Esophagus muscularis mucosa (tissue), 4 donors: ENCODE measurements at regions not wholly inside any gene's neighbourhood (a gene's known extent, or its start where the extent isn't known, plus 50 kb on each side); places are given as distances from the start of the nearest gene placed in this dataset.

Experiments
- DNase-seq: peaks from one replicate; pipeline ENCODE4 v3.0.0-alpha.2; 2017; ENCODE audit errors: extremely low spot score
- H3K27ac ChIP-seq, 4 donors: fragments of 200-600 bp; sonication (generic); replicated peaks in 1 of 4; 1 replicate in 3 of 4; 2 replicates in 1 of 4; pipeline ENCODE4 v1.5.1; 2016 to 2019; ENCODE audit warnings: mild to moderate bottlenecking in 1 of 4
- H3K27me3 ChIP-seq, 4 donors: fragments of 200-600 bp; sonication (generic); one replicate each; pipeline versions ENCODE4 v1.5.1 to v1.6.0; 2016 to 2019
- H3K36me3 ChIP-seq, 4 donors: fragments of 200-600 bp; sonication (generic); one replicate each; pipeline ENCODE4 v1.5.1; 2016 to 2019
- H3K4me1 ChIP-seq, 4 donors: fragments of 200-600 bp; sonication (generic); one replicate each; pipeline ENCODE4 v1.5.1; 2016 to 2019
- H3K4me3 ChIP-seq, 4 donors: fragments of 200-600 bp; sonication (generic); 1 replicate in 2 of 4; 2 replicates in 2 of 4; pipeline ENCODE4 v1.5.1; 2016 to 2019; ENCODE audit warnings: mild to moderate bottlenecking in 4 of 4, moderate library complexity in 1 of 4
- H3K9me3 ChIP-seq, 4 donors: fragments of 200-600 bp; sonication (generic); 1 replicate in 3 of 4; 2 replicates in 1 of 4; pipeline ENCODE4 v1.5.1; 2016 to 2019
- EP300 ChIP-seq: sonication (generic); formaldehyde crosslinking; IDR thresholded peaks from one replicate; pipeline ENCODE4 v1.6.1; 2017; ENCODE audit warnings: antibody characterized with exemption
- POLR2A ChIP-seq: fragments of 450-650 bp; IDR thresholded peaks from one replicate; pipeline ENCODE4 v1.6.1; 2017; ENCODE audit warnings: antibody characterized with exemption, moderate library complexity, mild to moderate bottlenecking, low read depth
- POLR2AphosphoS5 ChIP-seq, 2 donors: sonication (generic); formaldehyde crosslinking; IDR thresholded peaks; one replicate each; pipeline ENCODE4 v1.6.1; 2017; ENCODE audit warnings: antibody characterized with exemption in 2 of 2
- whole genome bisulfite sequencing: methylation state at CpG from one replicate; pipeline ENCODE4 v1.1.5; 2018; 5-methylcytosine and 5-hydroxymethylcytosine counted together
- intact Hi-C: fragments of 100-400 bp; cut with DNase I; formaldehyde crosslinking; loops from one replicate; pipeline ENCODE4 v1.15.1; 2023
- TF ChIP-seq, protein P1 (sequence below), 3 experiments: fragments of 200-600 bp in 2 of 3; fragments of 450-650 bp in 1 of 3; sonication (generic) in 2 of 3; IDR thresholded peaks; one replicate each; pipeline ENCODE4 v1.5.1; 2017 to 2019; ENCODE audit warnings: antibody characterized with exemption in 3 of 3, mild to moderate bottlenecking in 2 of 3, moderate library complexity in 1 of 3

DNA sequence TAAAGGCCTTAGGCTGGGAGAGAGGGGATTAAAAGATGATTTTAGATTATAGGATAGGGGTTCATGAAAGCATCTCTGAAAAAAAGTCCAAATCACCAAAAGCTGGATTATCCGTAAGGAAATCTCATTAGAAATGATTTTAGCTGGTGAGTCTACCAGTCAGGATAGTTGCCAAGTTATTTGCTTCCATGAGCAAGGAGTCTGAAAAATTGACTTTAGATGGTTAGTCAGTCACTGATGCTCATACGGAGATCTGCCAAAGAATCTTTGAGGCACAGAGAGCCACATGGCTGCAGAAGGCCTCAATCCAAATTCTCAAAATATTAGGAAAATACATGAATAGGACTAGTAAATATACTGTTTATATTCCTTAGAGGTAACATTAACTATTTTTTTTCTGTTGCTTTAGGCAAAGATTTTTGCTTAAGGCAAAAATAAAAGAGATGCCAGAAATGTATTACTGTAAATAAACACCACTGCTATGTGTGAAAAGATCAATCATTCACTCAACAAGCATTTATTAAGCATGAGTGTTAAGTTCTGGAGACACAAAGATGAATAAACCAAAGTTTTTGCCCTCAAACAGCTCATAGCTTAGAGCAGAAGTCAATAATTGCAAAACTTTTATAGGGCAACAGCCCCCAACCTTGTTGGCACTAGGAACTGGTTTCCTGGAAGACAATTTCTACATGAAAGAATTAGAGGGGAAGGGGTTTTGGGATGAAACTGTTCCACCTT, 105.2 kb downstream of the BBS10 start:
- DNase-seq, result no peak
- H3K9me3 ChIP-seq, result no peaks in the 10 kb centered on the region
- H3K4me3 ChIP-seq, result no peak overlapping the region
- H3K27me3 ChIP-seq, result no peaks in the 10 kb centered on the region
- WGBS, result 55% methylated on average over 2 of the region's 2 CpGs
- intact Hi-C loops, result no loop called here
- H3K36me3 ChIP-seq, result no peaks in the 10 kb centered on the region
- H3K27ac ChIP-seq, result peak overlapping the region in 1 of 4 donors; percentile 9
- TF ChIP-seq POLR2A (no peak), EP300 (no peak), POLR2AphosphoS5 (IDR thresholded peaks at IDR 0.05) (no peak)
- TF ChIP-seq, protein P1, sequence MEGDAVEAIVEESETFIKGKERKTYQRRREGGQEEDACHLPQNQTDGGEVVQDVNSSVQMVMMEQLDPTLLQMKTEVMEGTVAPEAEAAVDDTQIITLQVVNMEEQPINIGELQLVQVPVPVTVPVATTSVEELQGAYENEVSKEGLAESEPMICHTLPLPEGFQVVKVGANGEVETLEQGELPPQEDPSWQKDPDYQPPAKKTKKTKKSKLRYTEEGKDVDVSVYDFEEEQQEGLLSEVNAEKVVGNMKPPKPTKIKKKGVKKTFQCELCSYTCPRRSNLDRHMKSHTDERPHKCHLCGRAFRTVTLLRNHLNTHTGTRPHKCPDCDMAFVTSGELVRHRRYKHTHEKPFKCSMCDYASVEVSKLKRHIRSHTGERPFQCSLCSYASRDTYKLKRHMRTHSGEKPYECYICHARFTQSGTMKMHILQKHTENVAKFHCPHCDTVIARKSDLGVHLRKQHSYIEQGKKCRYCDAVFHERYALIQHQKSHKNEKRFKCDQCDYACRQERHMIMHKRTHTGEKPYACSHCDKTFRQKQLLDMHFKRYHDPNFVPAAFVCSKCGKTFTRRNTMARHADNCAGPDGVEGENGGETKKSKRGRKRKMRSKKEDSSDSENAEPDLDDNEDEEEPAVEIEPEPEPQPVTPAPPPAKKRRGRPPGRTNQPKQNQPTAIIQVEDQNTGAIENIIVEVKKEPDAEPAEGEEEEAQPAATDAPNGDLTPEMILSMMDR (IDR thresholded peaks at IDR 0.05), result no peak
- peaks cover 0 to 7% (median 6%) of the 10 kb centered on the region in 4 donors for H3K4me1 ChIP-seq

DNA sequence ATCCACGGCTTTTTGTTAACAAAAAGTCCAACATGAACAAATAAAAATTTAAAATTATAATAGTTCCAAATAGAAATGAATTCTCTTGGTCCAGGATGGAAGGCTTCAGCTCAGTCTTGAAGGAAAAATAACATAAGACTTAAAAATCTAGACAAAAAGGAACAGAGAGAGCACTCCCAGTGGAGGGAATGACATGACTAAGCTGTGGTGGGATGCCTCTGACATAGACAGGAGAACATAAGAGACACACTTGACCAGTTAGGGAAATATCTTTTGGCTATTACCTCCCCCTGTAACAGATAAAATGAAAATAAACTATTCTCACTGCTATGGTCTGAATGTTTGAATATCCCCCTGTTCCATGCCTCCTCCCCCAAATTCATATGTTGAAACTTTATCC, 106.8 kb downstream of the BBS10 start:
- H3K36me3 ChIP-seq, result no peaks in the 10 kb centered on the region
- H3K9me3 ChIP-seq, result no peaks in the 10 kb centered on the region
- no peak for DNase-seq
- TF ChIP-seq POLR2AphosphoS5 (IDR thresholded peaks at IDR 0.05) (no peak), POLR2A (no peak), EP300 (no peak)
- TF ChIP-seq, protein P1 (IDR thresholded peaks at IDR 0.05), result no peak
- H3K4me3 ChIP-seq, result no peak overlapping the region
- no peaks in the 10 kb centered on the region for H3K4me1 ChIP-seq
- intact Hi-C loops, result no loop called here
- no peak overlapping the region for H3K27ac ChIP-seq
- no peaks in the 10 kb centered on the region for H3K27me3 ChIP-seq
- WGBS, result 83% methylated on average over 1 of the region's 1 CpG

- H3K27me3 ChIP-seq, result no peaks in the 10 kb centered on the region
- H3K4me1 ChIP-seq, result no peaks in the 10 kb centered on the region
- H3K4me3 ChIP-seq, result no peak overlapping the region
- H3K27ac ChIP-seq, result no peak overlapping the region
- DNase-seq, result no peak
- no peaks in the 10 kb centered on the region for H3K9me3 ChIP-seq
- 91% methylated on average over 6 of the region's 6 CpGs for WGBS
- TF ChIP-seq EP300, result no peak
- TF ChIP-seq POLR2AphosphoS5 (IDR thresholded peaks at IDR 0.05), result no peak
- TF ChIP-seq, protein P1 (IDR thresholded peaks at IDR 0.05), result no peak
- no peak for TF ChIP-seq POLR2A
- intact Hi-C loops, result no loop called here
- no peaks in the 10 kb centered on the region for H3K36me3 ChIP-seq
Observed at GRCh38 chr12:76240281-76240680, 107.9 kb downstream of the BBS10 start.

DNA sequence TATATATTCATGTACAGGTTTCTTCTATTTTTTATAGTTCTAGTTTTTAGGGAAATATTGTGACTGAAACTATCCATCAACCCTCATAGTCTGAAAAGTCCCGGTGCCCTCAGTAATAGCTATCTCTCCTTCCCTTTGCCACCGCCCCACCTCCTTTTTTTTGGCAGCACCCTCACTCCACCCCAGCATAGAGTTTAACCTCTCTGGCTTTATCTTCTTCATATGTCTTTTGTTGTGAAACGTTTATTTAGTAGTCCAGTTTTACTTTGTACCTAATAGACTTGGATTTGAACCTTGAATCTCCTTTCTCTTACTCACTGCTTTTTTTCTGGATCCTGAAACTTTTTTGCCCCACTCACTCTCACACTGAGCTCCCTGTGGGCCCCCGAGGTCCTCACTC, 109.5 kb downstream of the BBS10 start:
- 90% methylated on average over 4 of the region's 4 CpGs for WGBS
- Histone ChIP-seq H3K36me3 (no peaks in the 10 kb centered on the region), H3K27ac (no peak overlapping the region), H3K4me1 (no peaks in the 10 kb centered on the region), H3K9me3 (no peaks in the 10 kb centered on the region), H3K4me3 (no peak overlapping the region), H3K27me3 (no peaks in the 10 kb centered on the region)
- intact Hi-C loops, result no loop called here
- no peak for TF ChIP-seq EP300
- no peak for TF ChIP-seq POLR2A
- no peak for TF ChIP-seq POLR2AphosphoS5 (IDR thresholded peaks at IDR 0.05)
- TF ChIP-seq, protein P1 (IDR thresholded peaks at IDR 0.05), result no peak
- DNase-seq, result no peak
